K562 (cell line): ENCODE measurements at regions not wholly inside any gene's neighbourhood (a gene's known extent, or its start where the extent isn't known, plus 50 kb on each side); places are given as distances from the start of the nearest gene placed in this dataset.

ENCODE experiments used
- ATAC-seq: fragments of 200-7000 bp; cut with Tn5 transposase; 3 replicates; pipeline ENCODE4 v1.9.1; 2020; ENCODE audit warnings: moderate library complexity
- BruUV-seq: library from RNA; stranded (reverse); fragments of 400-500 nt; replicated peaks from 2 replicates; lab custom pipeline; 2021; lab: Mats Ljungman, UMichigan
- CTCF ChIA-PET: fragments of 300-600 bp; formaldehyde crosslinking; extraction: SDS; loops from one replicate; lab custom pipeline; 2021; ENCODE audit warnings: low intra/inter-chr PET ratio; lab: Yijun Ruan, JAX
- POLR2A ChIA-PET: fragments of 300-600, 350-650 bp; sonication (Branson Sonifier 250); formaldehyde crosslinking; extraction: SDS; loops from one replicate; lab custom pipeline; 2021; ENCODE audit warnings: antibody characterized with exemption, inconsistent platforms; lab: Yijun Ruan, JAX
- DNase-seq, 4 experiments: peaks; one replicate each; pipeline versions ENCODE4 v3.0.0 to v3.0.0-alpha.2; 2011 to 2018; ENCODE audit warnings: low spot score in 3 of 4, mixed read lengths in 3 of 4; ENCODE audit errors: extremely low read depth in 1 of 4
- FAIRE-seq: peaks from 2 replicates; lab custom pipeline; 2011; peaks lifted over from hg19 to GRCh38; lab: Jason Lieb, UNC
- H2AFZ ChIP-seq: 2 replicates; pipeline ENCODE4 v1.6.0; 2011; ENCODE audit warnings: low read depth, low read length, control low read depth, inconsistent platforms
- H3K27ac ChIP-seq: fragments of 200-600 bp; 3 replicates; pipeline ENCODE4 v1.8.0; 2011; ENCODE audit warnings: low read depth, mild to moderate bottlenecking, control low read depth, inconsistent platforms, low read length, moderate library complexity, mixed read lengths; ENCODE audit errors: extremely low read depth
- H3K27me3 ChIP-seq, 2 experiments: fragments of 300-600 bp in 1 of 2; 2 replicates in 1 of 2; 3 replicates in 1 of 2; pipeline versions ENCODE4 v1.6.0 to v1.8.0; 2011; ENCODE audit warnings: inconsistent platforms in 2 of 2, low read length in 2 of 2, mild to moderate bottlenecking in 1 of 2, mixed read lengths in 1 of 2, moderate library complexity in 1 of 2; ENCODE audit not compliant: control insufficient read depth in 2 of 2, insufficient read depth in 2 of 2
- H3K36me3 ChIP-seq: fragments of 300-600 bp; 3 replicates; pipeline ENCODE4 v1.8.0; 2011; ENCODE audit warnings: mild to moderate bottlenecking, low read length, inconsistent platforms; ENCODE audit not compliant: control insufficient read depth, insufficient read depth
- H3K4me1 ChIP-seq, 2 experiments: fragments of 200-600 bp in 1 of 2; replicated peaks in 1 of 2; 2 replicates in 1 of 2; 3 replicates in 1 of 2; pipeline versions ENCODE4 v1.5.1 to v1.8.0; 2011; ENCODE audit warnings: inconsistent platforms in 2 of 2, low read length in 2 of 2, mild to moderate bottlenecking in 1 of 2, mixed read lengths in 1 of 2, moderate library complexity in 1 of 2; ENCODE audit not compliant: control insufficient read depth in 2 of 2, insufficient read depth in 2 of 2
- H3K4me2 ChIP-seq: 2 replicates; pipeline ENCODE4 v1.6.1; 2011; ENCODE audit warnings: low read length, control low read depth, inconsistent platforms, mixed read lengths; ENCODE audit not compliant: insufficient read depth
- H3K4me3 ChIP-seq: fragments of 200-600 bp; sonication (generic), shearing (Covaris generic); 2 replicates; pipeline ENCODE4 v1.5.1; 2016; ENCODE audit warnings: control low read depth, inconsistent platforms
- H3K79me2 ChIP-seq: fragments of 200-600 bp; 3 replicates; pipeline ENCODE4 v1.8.0; 2011; ENCODE audit warnings: low read length, inconsistent platforms; ENCODE audit not compliant: control insufficient read depth, insufficient read depth
- H3K9ac ChIP-seq, 2 experiments: 2 replicates each; pipeline versions ENCODE4 v1.6.0 to v1.6.1; 2011; ENCODE audit warnings: low read depth in 2 of 2, low read length in 2 of 2, control low read depth in 1 of 2, inconsistent platforms in 1 of 2, mild to moderate bottlenecking in 1 of 2, mixed read lengths in 1 of 2; ENCODE audit not compliant: insufficient read depth in 1 of 2
- H3K9me1 ChIP-seq: one replicate; pipeline ENCODE4 v1.6.0; 2011; ENCODE audit warnings: inconsistent platforms, mild to moderate bottlenecking, low read length, moderate library complexity; ENCODE audit not compliant: control insufficient read depth, insufficient read depth
- H3K9me3 ChIP-seq: replicated peaks from 2 replicates; pipeline ENCODE4 v1.5.1; 2011; ENCODE audit warnings: low read depth, low read length, inconsistent platforms; ENCODE audit not compliant: control insufficient read depth, insufficient read depth
- H4K20me1 ChIP-seq: replicated peaks from 2 replicates; pipeline ENCODE4 v1.6.1; 2011; ENCODE audit warnings: low read length, inconsistent platforms, mixed read lengths; ENCODE audit not compliant: control insufficient read depth, insufficient read depth
- BMI1 ChIP-seq: fragments of 150-350 bp; IDR thresholded peaks from 2 replicates; pipeline ENCODE4 v1.6.1; 2014; ENCODE audit warnings: low read length
- ETV5 ChIP-seq: sonication (generic); formaldehyde crosslinking; IDR thresholded peaks from 2 replicates; pipeline ENCODE4 v1.4.0; 2020; ENCODE audit warnings: low read depth, mild to moderate bottlenecking, missing genetic modification reagents
- HCFC1 ChIP-seq: IDR thresholded peaks from 2 replicates; pipeline ENCODE4 v1.6.1; 2012; ENCODE audit warnings: low read depth, low read length, improper control_type of control experiment
- HMG20A ChIP-seq: fragments of 450-650 bp; formaldehyde crosslinking; conservative IDR thresholded peaks from 2 replicates; pipeline ENCODE4 v1.4.0; 2020; ENCODE audit warnings: mild to moderate bottlenecking, mixed read lengths
- ILK ChIP-seq: fragments of 450-650 bp; IDR thresholded peaks from 2 replicates; pipeline ENCODE4 v1.6.1; 2016; ENCODE audit warnings: missing genetic modification characterization, low read depth, mild to moderate bottlenecking, missing compliant biosample characterization, moderate library complexity, borderline replicate concordance
- RBM15 ChIP-seq: fragments of 200-400 bp; formaldehyde crosslinking; IDR thresholded peaks from 2 replicates; pipeline ENCODE4 v1.6.1; 2018; ENCODE audit warnings: mild to moderate bottlenecking, low read length, moderate library complexity; ENCODE audit not compliant: insufficient read depth
- TAF9B ChIP-seq: fragments of 450-650 bp; IDR thresholded peaks from 2 replicates; pipeline ENCODE4 v1.6.1; 2018; ENCODE audit warnings: mild to moderate bottlenecking; ENCODE audit not compliant: partially characterized antibody
- TRIM28 ChIP-seq: fragments of 450-650 bp; IDR thresholded peaks from 2 replicates; pipeline ENCODE4 v1.6.1; 2017
- ZC3H8 ChIP-seq: fragments of 450-650 bp; IDR thresholded peaks from 2 replicates; pipeline ENCODE4 v1.6.1; 2017
- ZNF584 ChIP-seq: fragments of 200-800 bp; sonication (Bioruptor generic); IDR thresholded peaks from 2 replicates; pipeline ENCODE4 v1.6.1; 2016; ENCODE audit warnings: low read depth, mild to moderate bottlenecking, missing genetic modification characterization, missing compliant biosample characterization
- WGBS: fragments of 100-300 bp; shearing (Covaris generic); methylation state at CpG from one replicate; pipeline ENCODE4 v1.1.6; 2016; ENCODE audit warnings: low coverage, mixed read lengths; ENCODE audit not compliant: insufficient coverage; ENCODE audit errors: missing lambda C conversion rate; 5-methylcytosine and 5-hydroxymethylcytosine counted together
- in situ Hi-C: fragments of 300-500 bp; cut with MboI; formaldehyde crosslinking; loops from 4 replicates; pipeline ENCODE4 v1.15.0; 2018; ENCODE audit warnings: inconsistent platforms, mixed read lengths
- intact Hi-C: fragments of 100-400 bp; cut with micrococcal nuclease; formaldehyde crosslinking; loops from 2 replicates; pipeline ENCODE4 v1.14.2; 2022
- TF ChIP-seq, protein P1 (sequence below): fragments of 200-400 bp; formaldehyde crosslinking; IDR thresholded peaks from 2 replicates; pipeline ENCODE4 v1.6.1; 2017; ENCODE audit warnings: mild to moderate bottlenecking, low read depth, low read length, moderate library complexity
- TF ChIP-seq, protein P2 (sequence below): sonication (generic); formaldehyde crosslinking; IDR thresholded peaks from 2 replicates; pipeline ENCODE4 v1.8.0; 2022; ENCODE audit warnings: mild to moderate bottlenecking, low read depth, missing genetic modification reagents

DNA sequence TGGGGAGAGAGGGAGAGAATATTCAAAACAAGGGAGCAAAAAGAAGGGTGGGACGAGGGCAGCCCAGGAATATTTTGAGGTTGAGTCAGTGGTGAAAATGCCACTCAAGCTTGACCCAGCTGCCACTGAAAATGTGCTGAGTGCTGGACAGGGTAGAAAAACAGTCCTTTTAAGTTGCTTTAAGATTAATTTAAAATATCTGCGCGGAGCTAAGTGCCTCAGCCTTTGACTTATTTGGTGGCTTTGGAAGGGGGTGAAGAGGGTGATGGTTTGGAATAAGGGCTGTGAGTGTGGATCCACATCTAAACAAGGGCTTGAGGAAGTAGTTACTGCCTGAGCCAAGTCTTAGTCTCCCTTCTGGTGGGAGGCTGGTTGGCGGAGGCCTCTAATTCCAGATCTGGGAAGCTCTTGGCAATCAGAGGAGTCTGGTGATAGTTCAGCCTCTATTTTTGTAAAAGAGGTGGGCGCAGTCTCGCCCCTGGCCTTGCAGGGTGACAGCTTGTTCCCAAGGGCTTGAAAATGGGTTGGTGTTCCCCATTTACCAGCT is 280.8 kb upstream of the ROPN1 start (continued):
- TF ChIP-seq, protein P1, sequence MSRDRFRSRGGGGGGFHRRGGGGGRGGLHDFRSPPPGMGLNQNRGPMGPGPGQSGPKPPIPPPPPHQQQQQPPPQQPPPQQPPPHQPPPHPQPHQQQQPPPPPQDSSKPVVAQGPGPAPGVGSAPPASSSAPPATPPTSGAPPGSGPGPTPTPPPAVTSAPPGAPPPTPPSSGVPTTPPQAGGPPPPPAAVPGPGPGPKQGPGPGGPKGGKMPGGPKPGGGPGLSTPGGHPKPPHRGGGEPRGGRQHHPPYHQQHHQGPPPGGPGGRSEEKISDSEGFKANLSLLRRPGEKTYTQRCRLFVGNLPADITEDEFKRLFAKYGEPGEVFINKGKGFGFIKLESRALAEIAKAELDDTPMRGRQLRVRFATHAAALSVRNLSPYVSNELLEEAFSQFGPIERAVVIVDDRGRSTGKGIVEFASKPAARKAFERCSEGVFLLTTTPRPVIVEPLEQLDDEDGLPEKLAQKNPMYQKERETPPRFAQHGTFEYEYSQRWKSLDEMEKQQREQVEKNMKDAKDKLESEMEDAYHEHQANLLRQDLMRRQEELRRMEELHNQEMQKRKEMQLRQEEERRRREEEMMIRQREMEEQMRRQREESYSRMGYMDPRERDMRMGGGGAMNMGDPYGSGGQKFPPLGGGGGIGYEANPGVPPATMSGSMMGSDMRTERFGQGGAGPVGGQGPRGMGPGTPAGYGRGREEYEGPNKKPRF, result no peak
- no peak for TF ChIP-seq TRIM28

DNA sequence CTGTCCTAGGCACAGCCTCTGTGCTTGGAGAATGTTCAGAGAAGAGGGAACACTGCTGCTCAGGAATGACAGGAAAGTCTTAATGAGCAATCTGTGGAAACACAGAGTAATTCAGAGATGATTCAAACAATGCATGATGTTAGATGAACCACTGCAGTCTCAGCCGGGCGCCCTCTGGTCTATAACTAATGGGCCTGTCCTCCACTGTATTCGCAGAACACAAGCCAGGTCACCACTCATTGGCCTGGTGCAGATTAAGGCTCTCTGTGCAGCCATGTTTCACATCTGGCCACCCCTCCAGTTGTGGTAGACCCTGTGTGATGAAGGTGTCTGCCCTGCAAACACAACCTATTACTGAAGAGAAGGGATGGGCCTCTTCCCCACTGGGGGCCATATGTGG is 281.7 kb upstream of the ROPN1 start:
- POLR2A ChIA-PET, result no interaction called here
- no peak overlapping the region for H3K4me3 ChIP-seq
- intact Hi-C loops, result no loop called here
- no peak overlapping the region for H3K9ac ChIP-seq
- DNase-seq (no peak), ATAC-seq (no peak), FAIRE-seq (no peak)
- CTCF ChIA-PET, result no interaction called here
- no peaks in the 10 kb centered on the region for H3K79me2 ChIP-seq
- no peak overlapping the region for H3K4me2 ChIP-seq
- WGBS, result 0% methylated on average over 3 of the region's 3 CpGs
- no peak for TF ChIP-seq RBM15
- no peak for TF ChIP-seq HCFC1
- no peak for TF ChIP-seq ZNF584 (CRISPR knock-in tag)
- no peak for TF ChIP-seq ZC3H8
- no peak for TF ChIP-seq HMG20A (CRISPR knock-in tag)
- no peak for TF ChIP-seq TAF9B
- TF ChIP-seq, protein P2, sequence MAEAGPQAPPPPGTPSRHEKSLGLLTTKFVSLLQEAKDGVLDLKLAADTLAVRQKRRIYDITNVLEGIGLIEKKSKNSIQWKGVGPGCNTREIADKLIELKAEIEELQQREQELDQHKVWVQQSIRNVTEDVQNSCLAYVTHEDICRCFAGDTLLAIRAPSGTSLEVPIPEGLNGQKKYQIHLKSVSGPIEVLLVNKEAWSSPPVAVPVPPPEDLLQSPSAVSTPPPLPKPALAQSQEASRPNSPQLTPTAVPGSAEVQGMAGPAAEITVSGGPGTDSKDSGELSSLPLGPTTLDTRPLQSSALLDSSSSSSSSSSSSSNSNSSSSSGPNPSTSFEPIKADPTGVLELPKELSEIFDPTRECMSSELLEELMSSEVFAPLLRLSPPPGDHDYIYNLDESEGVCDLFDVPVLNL, result no peak
- TF ChIP-seq BMI1, result no peak
- no peak for TF ChIP-seq ILK (tag)
- TF ChIP-seq ETV5, result no peak
- no peak overlapping the region for H3K27ac ChIP-seq
- H3K27me3 ChIP-seq, result no peaks in the 10 kb centered on the region
- no peaks in the 10 kb centered on the region for H3K9me3 ChIP-seq
- H2AFZ ChIP-seq, result no peak overlapping the region
- no peaks in the 10 kb centered on the region for H3K9me1 ChIP-seq
- no peaks in the 10 kb centered on the region for H4K20me1 ChIP-seq
- H3K4me1 ChIP-seq, result no peaks in the 10 kb centered on the region
- BruUV-seq, result no TSS peak
- in situ Hi-C loops, result no loop called here
- H3K36me3 ChIP-seq, result no peaks in the 10 kb centered on the region
